Liver (tissue), 8 donors: ENCODE measurements at regions not wholly inside any gene's neighbourhood (a gene's known extent, or its start where the extent isn't known, plus 50 kb on each side); places are given as distances from the start of the nearest gene placed in this dataset.

Experiments used
- DNase-seq: peaks from one replicate; pipeline ENCODE4 v3.0.0-alpha.2; 2017; ENCODE audit warnings: low spot score
- H3K27ac ChIP-seq, 2 donors: one replicate each; pipeline ENCODE4 v1.7.0; 2013; ENCODE audit warnings: inconsistent platforms in 2 of 2, low read length in 2 of 2, control low read depth in 1 of 2, low read depth in 1 of 2, mild to moderate bottlenecking in 1 of 2
- H3K27me3 ChIP-seq, 4 donors: one replicate each; pipeline versions ENCODE4 v1.6.1 to v1.7.0; 2013; ENCODE audit warnings: low read length in 3 of 4, inconsistent platforms in 1 of 4, mild to moderate bottlenecking in 1 of 4, moderate library complexity in 1 of 4; ENCODE audit not compliant: control insufficient read depth in 4 of 4, insufficient read depth in 4 of 4
- H3K36me3 ChIP-seq, 4 donors: one replicate each; pipeline versions ENCODE4 v1.6.1 to v1.7.0; 2013; ENCODE audit warnings: low read length in 3 of 4, mild to moderate bottlenecking in 3 of 4, low read depth in 1 of 4, moderate library complexity in 1 of 4; ENCODE audit not compliant: control insufficient read depth in 4 of 4, insufficient read depth in 3 of 4
- H3K4me1 ChIP-seq, 4 donors: one replicate each; pipeline versions ENCODE4 v1.6.1 to v1.7.0; 2013; ENCODE audit warnings: low read length in 3 of 4, mild to moderate bottlenecking in 3 of 4, moderate library complexity in 1 of 4; ENCODE audit not compliant: control insufficient read depth in 4 of 4, insufficient read depth in 4 of 4
- H3K4me3 ChIP-seq, 3 donors: one replicate each; pipeline versions ENCODE4 v1.6.1 to v1.7.0; 2013; ENCODE audit warnings: low read length in 3 of 3, control low read depth in 1 of 3, low read depth in 1 of 3, mild to moderate bottlenecking in 1 of 3
- H3K9ac ChIP-seq, 2 donors: one replicate each; pipeline ENCODE4 v1.7.0; 2013; ENCODE audit warnings: low read length in 2 of 2, mild to moderate bottlenecking in 2 of 2, moderate library complexity in 2 of 2, control low read depth in 1 of 2, low read depth in 1 of 2
- H3K9me3 ChIP-seq, 4 donors: one replicate each; pipeline versions ENCODE4 v1.6.1 to v1.7.0; 2013; ENCODE audit warnings: low read length in 3 of 4; ENCODE audit not compliant: control insufficient read depth in 4 of 4
- EGR1 ChIP-seq, 2 donors: IDR thresholded peaks; 2 replicates each; pipeline ENCODE4 v1.6.1; 2016 to 2018; ENCODE audit warnings: antibody characterized with exemption in 2 of 2, low read depth in 2 of 2
- FOXA1 ChIP-seq: IDR thresholded peaks from 2 replicates; pipeline ENCODE4 v1.6.1; 2016; ENCODE audit warnings: antibody characterized with exemption
- FOXA2 ChIP-seq: IDR thresholded peaks from 2 replicates; pipeline ENCODE4 v1.6.1; 2016; ENCODE audit warnings: antibody characterized with exemption
- GABPA ChIP-seq, 2 donors: IDR thresholded peaks in 1 of 2; conservative IDR thresholded peaks in 1 of 2; 2 replicates each; pipeline ENCODE4 v1.6.1; 2016; ENCODE audit warnings: antibody characterized with exemption in 2 of 2, mild to moderate bottlenecking in 1 of 2, moderate library complexity in 1 of 2
- HNF4A ChIP-seq, 2 donors: conservative IDR thresholded peaks; 2 replicates each; pipeline ENCODE4 v1.6.1; 2016; ENCODE audit warnings: antibody characterized with exemption in 2 of 2, mild to moderate bottlenecking in 2 of 2
- HNF4G ChIP-seq: IDR thresholded peaks from 2 replicates; pipeline ENCODE4 v1.6.1; 2016; ENCODE audit warnings: antibody characterized with exemption
- JUND ChIP-seq, 2 donors: IDR thresholded peaks; 2 replicates each; pipeline ENCODE4 v1.6.1; 2016; ENCODE audit warnings: antibody characterized with exemption in 2 of 2
- NR2F2 ChIP-seq: IDR thresholded peaks from 2 replicates; pipeline ENCODE4 v1.6.1; 2016; ENCODE audit warnings: antibody characterized with exemption
- RAD21 ChIP-seq, 2 donors: IDR thresholded peaks; 2 replicates each; pipeline ENCODE4 v1.6.1; 2016; ENCODE audit warnings: antibody characterized with exemption in 2 of 2, mild to moderate bottlenecking in 2 of 2
- RXRA ChIP-seq, 2 donors: IDR thresholded peaks; 2 replicates each; pipeline ENCODE4 v1.6.1; 2017 to 2018; ENCODE audit warnings: antibody characterized with exemption in 2 of 2, mild to moderate bottlenecking in 1 of 2
- SP1 ChIP-seq: IDR thresholded peaks from 2 replicates; pipeline ENCODE4 v1.6.1; 2018; ENCODE audit warnings: antibody characterized with exemption, mild to moderate bottlenecking
- TAF1 ChIP-seq: conservative IDR thresholded peaks from 2 replicates; pipeline ENCODE4 v1.6.1; 2016; ENCODE audit warnings: antibody characterized with exemption, mild to moderate bottlenecking
- YY1 ChIP-seq: IDR thresholded peaks from 2 replicates; pipeline ENCODE4 v1.6.1; 2016; ENCODE audit warnings: antibody characterized with exemption, mild to moderate bottlenecking
- WGBS: extraction: QIAGEN DNeasy Blood & Tissue Kit; methylation state at CpG from one replicate; pipeline ENCODE4 v1.1.7; 2013; 5-methylcytosine and 5-hydroxymethylcytosine counted together
- TF ChIP-seq, protein P1 (sequence below): IDR thresholded peaks from 2 replicates; pipeline ENCODE4 v1.6.1; 2016; ENCODE audit warnings: antibody characterized with exemption
- TF ChIP-seq, protein P2 (sequence below): IDR thresholded peaks from 2 replicates; pipeline ENCODE4 v1.6.1; 2016; ENCODE audit warnings: antibody characterized with exemption
- TF ChIP-seq, protein P3 (sequence below): IDR thresholded peaks from 2 replicates; pipeline ENCODE4 v1.6.1; 2016; ENCODE audit warnings: antibody characterized with exemption, mild to moderate bottlenecking
- TF ChIP-seq, protein P4 (sequence below): IDR thresholded peaks from 2 replicates; pipeline ENCODE4 v1.6.1; 2016; ENCODE audit warnings: antibody characterized with exemption
- TF ChIP-seq, protein P5 (sequence below): fragments of 150-350 bp; IDR thresholded peaks from 2 replicates; pipeline ENCODE4 v1.5.1; 2017; ENCODE audit warnings: improper control_type of control experiment, low read depth, low read length; ENCODE audit not compliant: missing input control
- donor health status: healthy.
- donor health status: healthy.
- donor health status: healthy.
- donor health status: healthy.
- donor health status: healthy.

DNA sequence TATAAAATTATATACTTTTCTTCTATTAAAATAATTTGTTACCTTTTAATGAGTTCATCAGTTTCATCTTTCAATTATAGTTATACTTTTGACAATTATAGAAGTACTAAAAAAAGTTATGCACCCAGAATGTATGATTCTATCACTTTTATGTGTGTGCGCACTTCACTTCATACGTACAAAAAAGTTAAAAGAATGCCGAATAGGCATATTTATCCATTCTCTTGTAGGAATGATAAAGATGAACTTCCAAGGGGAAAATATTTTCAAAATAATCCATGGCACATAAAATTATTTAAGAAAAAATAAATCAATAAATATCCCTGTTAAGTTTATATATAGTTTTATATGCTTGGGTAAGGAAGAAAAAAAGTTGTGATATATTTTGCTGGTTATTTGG, 166.9 kb upstream of the PRSS1 start (continued):
- TF ChIP-seq YY1 (no peak), RXRA (IDR thresholded peaks at IDR 0.05) (no peak), HNF4A (conservative IDR thresholded peaks at IDR 0.05) (no peak), HNF4G (no peak), TAF1 (no peak), SP1 (no peak)

DNA sequence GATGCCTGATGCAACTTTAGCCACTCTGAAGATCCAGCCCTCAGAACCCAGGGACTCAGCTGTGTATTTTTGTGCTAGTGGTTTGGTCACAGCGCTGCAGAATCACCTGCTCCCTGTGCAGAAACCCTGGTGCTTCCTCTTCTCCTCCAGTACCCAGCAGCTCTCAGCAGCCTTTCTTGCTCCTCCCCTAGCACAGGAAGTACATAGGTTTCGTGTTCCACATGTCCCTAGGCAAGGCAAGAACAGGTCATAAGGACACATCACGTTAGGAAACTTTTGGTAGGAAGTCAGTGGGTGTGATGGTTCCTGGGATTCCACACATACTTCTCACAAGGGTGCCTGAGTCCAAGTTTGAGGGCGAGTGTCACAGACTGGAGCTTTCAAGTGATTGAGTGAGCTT, 167.9 kb upstream of the PRSS1 start:
- no peak for DNase-seq
- Histone ChIP-seq H3K36me3 (no peaks in the 10 kb centered on the region), H3K27ac (no peak overlapping the region), H3K4me1 (no peaks in the 10 kb centered on the region), H3K9me3 (no peaks in the 10 kb centered on the region), H3K4me3 (no peak overlapping the region), H3K27me3 (no peaks in the 10 kb centered on the region), H3K9ac (no peak overlapping the region)
- WGBS = 52% methylated on average over 4 of the region's 4 CpGs
- TF ChIP-seq YY1 (no peak), RAD21 (IDR thresholded peaks at IDR 0.05) (no peak), JUND (IDR thresholded peaks at IDR 0.05) (no peak), RXRA (IDR thresholded peaks at IDR 0.05) (no peak), HNF4G (no peak), NR2F2 (no peak), TAF1 (no peak), FOXA2 (no peak), EGR1 (IDR thresholded peaks at IDR 0.05; ENCODE audit: low read depth in 2 of 2) (no peak), FOXA1 (no peak), HNF4A (conservative IDR thresholded peaks at IDR 0.05) (no peak), SP1 (no peak), GABPA (IDR thresholded peaks at IDR 0.05 in 1 of 2, conservative IDR thresholded peaks at IDR 0.05 in 1 of 2) (no peak)
- TF ChIP-seq, protein P1, sequence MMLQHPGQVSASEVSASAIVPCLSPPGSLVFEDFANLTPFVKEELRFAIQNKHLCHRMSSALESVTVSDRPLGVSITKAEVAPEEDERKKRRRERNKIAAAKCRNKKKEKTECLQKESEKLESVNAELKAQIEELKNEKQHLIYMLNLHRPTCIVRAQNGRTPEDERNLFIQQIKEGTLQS = no peak
- TF ChIP-seq, protein P2, sequence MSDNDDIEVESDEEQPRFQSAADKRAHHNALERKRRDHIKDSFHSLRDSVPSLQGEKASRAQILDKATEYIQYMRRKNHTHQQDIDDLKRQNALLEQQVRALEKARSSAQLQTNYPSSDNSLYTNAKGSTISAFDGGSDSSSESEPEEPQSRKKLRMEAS = no peak
- TF ChIP-seq, protein P3, sequence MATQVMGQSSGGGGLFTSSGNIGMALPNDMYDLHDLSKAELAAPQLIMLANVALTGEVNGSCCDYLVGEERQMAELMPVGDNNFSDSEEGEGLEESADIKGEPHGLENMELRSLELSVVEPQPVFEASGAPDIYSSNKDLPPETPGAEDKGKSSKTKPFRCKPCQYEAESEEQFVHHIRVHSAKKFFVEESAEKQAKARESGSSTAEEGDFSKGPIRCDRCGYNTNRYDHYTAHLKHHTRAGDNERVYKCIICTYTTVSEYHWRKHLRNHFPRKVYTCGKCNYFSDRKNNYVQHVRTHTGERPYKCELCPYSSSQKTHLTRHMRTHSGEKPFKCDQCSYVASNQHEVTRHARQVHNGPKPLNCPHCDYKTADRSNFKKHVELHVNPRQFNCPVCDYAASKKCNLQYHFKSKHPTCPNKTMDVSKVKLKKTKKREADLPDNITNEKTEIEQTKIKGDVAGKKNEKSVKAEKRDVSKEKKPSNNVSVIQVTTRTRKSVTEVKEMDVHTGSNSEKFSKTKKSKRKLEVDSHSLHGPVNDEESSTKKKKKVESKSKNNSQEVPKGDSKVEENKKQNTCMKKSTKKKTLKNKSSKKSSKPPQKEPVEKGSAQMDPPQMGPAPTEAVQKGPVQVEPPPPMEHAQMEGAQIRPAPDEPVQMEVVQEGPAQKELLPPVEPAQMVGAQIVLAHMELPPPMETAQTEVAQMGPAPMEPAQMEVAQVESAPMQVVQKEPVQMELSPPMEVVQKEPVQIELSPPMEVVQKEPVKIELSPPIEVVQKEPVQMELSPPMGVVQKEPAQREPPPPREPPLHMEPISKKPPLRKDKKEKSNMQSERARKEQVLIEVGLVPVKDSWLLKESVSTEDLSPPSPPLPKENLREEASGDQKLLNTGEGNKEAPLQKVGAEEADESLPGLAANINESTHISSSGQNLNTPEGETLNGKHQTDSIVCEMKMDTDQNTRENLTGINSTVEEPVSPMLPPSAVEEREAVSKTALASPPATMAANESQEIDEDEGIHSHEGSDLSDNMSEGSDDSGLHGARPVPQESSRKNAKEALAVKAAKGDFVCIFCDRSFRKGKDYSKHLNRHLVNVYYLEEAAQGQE = no peak
- TF ChIP-seq, protein P4, sequence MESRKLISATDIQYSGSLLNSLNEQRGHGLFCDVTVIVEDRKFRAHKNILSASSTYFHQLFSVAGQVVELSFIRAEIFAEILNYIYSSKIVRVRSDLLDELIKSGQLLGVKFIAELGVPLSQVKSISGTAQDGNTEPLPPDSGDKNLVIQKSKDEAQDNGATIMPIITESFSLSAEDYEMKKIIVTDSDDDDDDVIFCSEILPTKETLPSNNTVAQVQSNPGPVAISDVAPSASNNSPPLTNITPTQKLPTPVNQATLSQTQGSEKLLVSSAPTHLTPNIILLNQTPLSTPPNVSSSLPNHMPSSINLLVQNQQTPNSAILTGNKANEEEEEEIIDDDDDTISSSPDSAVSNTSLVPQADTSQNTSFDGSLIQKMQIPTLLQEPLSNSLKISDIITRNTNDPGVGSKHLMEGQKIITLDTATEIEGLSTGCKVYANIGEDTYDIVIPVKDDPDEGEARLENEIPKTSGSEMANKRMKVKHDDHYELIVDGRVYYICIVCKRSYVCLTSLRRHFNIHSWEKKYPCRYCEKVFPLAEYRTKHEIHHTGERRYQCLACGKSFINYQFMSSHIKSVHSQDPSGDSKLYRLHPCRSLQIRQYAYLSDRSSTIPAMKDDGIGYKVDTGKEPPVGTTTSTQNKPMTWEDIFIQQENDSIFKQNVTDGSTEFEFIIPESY = no peak
- TF ChIP-seq, protein P5, sequence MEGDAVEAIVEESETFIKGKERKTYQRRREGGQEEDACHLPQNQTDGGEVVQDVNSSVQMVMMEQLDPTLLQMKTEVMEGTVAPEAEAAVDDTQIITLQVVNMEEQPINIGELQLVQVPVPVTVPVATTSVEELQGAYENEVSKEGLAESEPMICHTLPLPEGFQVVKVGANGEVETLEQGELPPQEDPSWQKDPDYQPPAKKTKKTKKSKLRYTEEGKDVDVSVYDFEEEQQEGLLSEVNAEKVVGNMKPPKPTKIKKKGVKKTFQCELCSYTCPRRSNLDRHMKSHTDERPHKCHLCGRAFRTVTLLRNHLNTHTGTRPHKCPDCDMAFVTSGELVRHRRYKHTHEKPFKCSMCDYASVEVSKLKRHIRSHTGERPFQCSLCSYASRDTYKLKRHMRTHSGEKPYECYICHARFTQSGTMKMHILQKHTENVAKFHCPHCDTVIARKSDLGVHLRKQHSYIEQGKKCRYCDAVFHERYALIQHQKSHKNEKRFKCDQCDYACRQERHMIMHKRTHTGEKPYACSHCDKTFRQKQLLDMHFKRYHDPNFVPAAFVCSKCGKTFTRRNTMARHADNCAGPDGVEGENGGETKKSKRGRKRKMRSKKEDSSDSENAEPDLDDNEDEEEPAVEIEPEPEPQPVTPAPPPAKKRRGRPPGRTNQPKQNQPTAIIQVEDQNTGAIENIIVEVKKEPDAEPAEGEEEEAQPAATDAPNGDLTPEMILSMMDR = no peak
